OCI-LY1 (cell line): ENCODE measurements at regions not wholly inside any gene's neighbourhood (a gene's known extent, or its start where the extent isn't known, plus 50 kb on each side); places are given as distances from the start of the nearest gene placed in this dataset.

ENCODE experiments used
- EZH2 ChIP-seq: fragments of 200-600 bp; sonication (generic), shearing (Covaris generic); IDR thresholded peaks from 2 replicates; pipeline ENCODE4 v1.8.0; 2017; ENCODE audit warnings: borderline replicate concordance, mixed run types, mild to moderate bottlenecking, antibody characterized with exemption, low read length, moderate library complexity, mixed read lengths
- TF ChIP-seq, protein P1 (sequence below): fragments of 200-600 bp; sonication (generic), shearing (Covaris generic); IDR thresholded peaks from 2 replicates; pipeline ENCODE4 v1.5.1; 2017; ENCODE audit warnings: mild to moderate bottlenecking, antibody characterized with exemption, low read length, moderate library complexity, mixed read lengths

DNA sequence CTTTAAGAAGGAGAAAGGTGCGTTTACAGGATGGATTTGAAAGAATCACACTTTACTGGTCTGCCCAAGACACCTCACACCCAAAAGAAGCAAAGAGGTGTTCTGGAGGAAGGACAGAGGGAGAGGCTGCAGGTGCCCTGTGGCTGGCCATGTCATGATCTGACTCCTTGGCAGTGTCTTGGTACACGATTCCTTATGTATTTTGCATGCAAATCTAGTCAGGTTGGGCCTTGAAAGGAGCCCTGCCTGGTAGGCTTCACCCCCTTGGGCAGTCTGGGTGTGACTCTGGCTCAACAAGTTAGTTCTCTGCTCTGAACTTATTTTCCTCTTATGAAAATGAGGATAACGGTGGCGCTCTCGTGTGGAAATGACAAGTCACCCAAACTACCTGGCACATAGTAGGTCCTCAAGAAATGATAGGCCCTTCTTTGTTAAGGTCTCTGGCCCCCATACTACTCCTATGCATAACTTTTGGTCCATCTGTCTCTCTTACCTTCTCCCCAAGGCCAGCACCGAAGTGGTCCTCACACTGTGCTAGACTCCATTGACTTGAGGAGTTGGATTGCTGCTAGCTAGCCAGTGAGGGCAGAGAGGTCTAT, 212.5 kb downstream of the SEMA6A start:
- TF ChIP-seq, protein P1, sequence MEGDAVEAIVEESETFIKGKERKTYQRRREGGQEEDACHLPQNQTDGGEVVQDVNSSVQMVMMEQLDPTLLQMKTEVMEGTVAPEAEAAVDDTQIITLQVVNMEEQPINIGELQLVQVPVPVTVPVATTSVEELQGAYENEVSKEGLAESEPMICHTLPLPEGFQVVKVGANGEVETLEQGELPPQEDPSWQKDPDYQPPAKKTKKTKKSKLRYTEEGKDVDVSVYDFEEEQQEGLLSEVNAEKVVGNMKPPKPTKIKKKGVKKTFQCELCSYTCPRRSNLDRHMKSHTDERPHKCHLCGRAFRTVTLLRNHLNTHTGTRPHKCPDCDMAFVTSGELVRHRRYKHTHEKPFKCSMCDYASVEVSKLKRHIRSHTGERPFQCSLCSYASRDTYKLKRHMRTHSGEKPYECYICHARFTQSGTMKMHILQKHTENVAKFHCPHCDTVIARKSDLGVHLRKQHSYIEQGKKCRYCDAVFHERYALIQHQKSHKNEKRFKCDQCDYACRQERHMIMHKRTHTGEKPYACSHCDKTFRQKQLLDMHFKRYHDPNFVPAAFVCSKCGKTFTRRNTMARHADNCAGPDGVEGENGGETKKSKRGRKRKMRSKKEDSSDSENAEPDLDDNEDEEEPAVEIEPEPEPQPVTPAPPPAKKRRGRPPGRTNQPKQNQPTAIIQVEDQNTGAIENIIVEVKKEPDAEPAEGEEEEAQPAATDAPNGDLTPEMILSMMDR, result no peak
- TF ChIP-seq EZH2, result no peak
